ENCODE measurements at regions not wholly inside any gene's neighbourhood (a gene's known extent, or its start where the extent isn't known, plus 50 kb on each side); places are given as distances from the start of the nearest gene placed in this dataset.

GRCh38 chr17:70493277-70493874 is 324.0 kb downstream of the KCNJ2 start:
- TF ChIP-seq POLR2AphosphoS5 (IDR thresholded peaks at IDR 0.05; ENCODE audit: borderline replicate concordance, low read depth, low read length) (no peak), EZH2 (IDR thresholded peaks at IDR 0.05) (no peak)
